HG02678 (cell line): ENCODE measurements at regions not wholly inside any gene's neighbourhood (a gene's known extent, or its start where the extent isn't known, plus 50 kb on each side); places are given as distances from the start of the nearest gene placed in this dataset.

Experiments
- ATAC-seq: cut with Tn5 transposase; IDR thresholded peaks from one replicate; pipeline ENCODE4 v1.9.1; 2021; ENCODE audit warnings: mild to moderate bottlenecking, moderate library complexity; ENCODE audit not compliant: unreplicated experiment

GRCh38 chr2:80887841-80888378 lies 583.4 kb upstream of the LRRTM1 start:
- ATAC-seq = no peak

GRCh38 chr2:80874374-80874773 lies 569.8 kb upstream of the LRRTM1 start:
- no peak for ATAC-seq

GRCh38 chr2:80869858-80870438 lies 565.4 kb upstream of the LRRTM1 start:
- ATAC-seq = no peak

- no peak for ATAC-seq
These were observed 558.7 kb upstream of the LRRTM1 start for GRCh38 chr2:80863147-80863714.

- no peak for ATAC-seq
These were observed 554.4 kb upstream of the LRRTM1 start for GRCh38 chr2:80858965-80859364.

- ATAC-seq = no peak
These were observed 551.7 kb upstream of the LRRTM1 start for GRCh38 chr2:80856227-80856626.

GRCh38 chr2:80854831-80855230 lies 550.3 kb upstream of the LRRTM1 start:
- ATAC-seq = no peak

- ATAC-seq = no peak
These were observed 548.2 kb upstream of the LRRTM1 start for GRCh38 chr2:80852808-80853139.

- no peak for ATAC-seq
These were observed 547.7 kb upstream of the LRRTM1 start for GRCh38 chr2:80852079-80852807.

- no peak for ATAC-seq
These were observed 526.3 kb upstream of the LRRTM1 start for GRCh38 chr2:80830891-80831290.

GRCh38 chr2:80822999-80823398 lies 518.4 kb upstream of the LRRTM1 start:
- no peak for ATAC-seq

- ATAC-seq = no peak
These were observed 510.7 kb upstream of the LRRTM1 start for GRCh38 chr2:80815259-80815658.

- ATAC-seq = no peak
These were observed 482.0 kb upstream of the LRRTM1 start for GRCh38 chr2:80786584-80786983.

- ATAC-seq = no peak
These were observed 474.2 kb upstream of the LRRTM1 start for GRCh38 chr2:80778704-80779103.

- no peak for ATAC-seq
These were observed 444.0 kb upstream of the LRRTM1 start for GRCh38 chr2:80748592-80748991.

- ATAC-seq = no peak
These were observed 432.5 kb upstream of the LRRTM1 start for GRCh38 chr2:80737047-80737446.

GRCh38 chr2:80725001-80725400 lies 420.4 kb upstream of the LRRTM1 start:
- no peak for ATAC-seq

GRCh38 chr2:80722803-80723202 lies 418.3 kb upstream of the LRRTM1 start:
- no peak for ATAC-seq

GRCh38 chr2:80719607-80720006 lies 415.1 kb upstream of the LRRTM1 start:
- ATAC-seq = no peak

GRCh38 chr2:80715433-80715832 lies 410.9 kb upstream of the LRRTM1 start:
- no peak for ATAC-seq

GRCh38 chr2:80711915-80712314 lies 407.4 kb upstream of the LRRTM1 start:
- no peak for ATAC-seq

GRCh38 chr2:80706951-80707350 lies 402.4 kb upstream of the LRRTM1 start:
- no peak for ATAC-seq
